SK-N-SH treated with all-trans-retinoic acid at 6 μM for 48 hours (cell line): ENCODE measurements at regions not wholly inside any gene's neighbourhood (a gene's known extent, or its start where the extent isn't known, plus 50 kb on each side); places are given as distances from the start of the nearest gene placed in this dataset.

Experiments used
- ATAC-seq: fragments of 200-7000 bp; cut with Tn5 transposase; 3 replicates; pipeline ENCODE4 v1.9.1; 2020; ENCODE audit warnings: mild to moderate bottlenecking, moderate library complexity
- BACH2 ChIP-seq: fragments of 250-450 bp; sonication (Bioruptor Pico); IDR thresholded peaks from 2 replicates; pipeline ENCODE4 v1.9.0; 2021; ENCODE audit warnings: mild to moderate bottlenecking, borderline replicate concordance
- CSDC2 ChIP-seq: fragments of 250-450 bp; sonication (Bioruptor Pico); IDR thresholded peaks from 2 replicates; pipeline ENCODE4 v1.5.0; 2020; ENCODE audit warnings: mild to moderate bottlenecking, moderate library complexity
- ESRRG ChIP-seq: fragments of 250-450 bp; sonication (Bioruptor Pico); IDR thresholded peaks from 2 replicates; pipeline ENCODE4 v1.6.1; 2021; ENCODE audit warnings: mild to moderate bottlenecking
- OSR1 ChIP-seq: fragments of 250-450 bp; sonication (Bioruptor Pico); IDR thresholded peaks from 2 replicates; pipeline ENCODE4 v1.8.0; 2022; ENCODE audit warnings: moderate library complexity, mild to moderate bottlenecking, inconsistent platforms
- PPARA ChIP-seq: fragments of 250-450 bp; sonication (Bioruptor Pico); IDR thresholded peaks from 2 replicates; pipeline ENCODE4 v1.5.0; 2020; ENCODE audit warnings: mild to moderate bottlenecking, borderline replicate concordance
- RARB ChIP-seq: fragments of 250-450 bp; sonication (Bioruptor Pico); IDR thresholded peaks from 2 replicates; pipeline ENCODE4 v1.8.0; 2021; ENCODE audit warnings: mild to moderate bottlenecking, moderate library complexity
- TCF4 ChIP-seq: fragments of 250-450 bp; sonication (Bioruptor Pico); IDR thresholded peaks from 2 replicates; pipeline ENCODE4 v1.8.0; 2021; ENCODE audit warnings: mild to moderate bottlenecking, moderate library complexity, borderline replicate concordance
- TOX ChIP-seq: fragments of 250-450 bp; sonication (Bioruptor Pico); IDR thresholded peaks from 2 replicates; pipeline ENCODE4 v1.8.0; 2021; ENCODE audit warnings: mild to moderate bottlenecking, moderate library complexity, borderline replicate concordance
- ZC3H10 ChIP-seq: fragments of 250-450 bp; sonication (Bioruptor Pico); IDR thresholded peaks from 2 replicates; pipeline ENCODE4 v1.5.1; 2021; ENCODE audit warnings: mild to moderate bottlenecking, moderate library complexity
- ZFP3 ChIP-seq: fragments of 250-450 bp; sonication (Bioruptor Pico); IDR thresholded peaks from 2 replicates; pipeline ENCODE4 v1.5.0; 2020; ENCODE audit warnings: mild to moderate bottlenecking, moderate library complexity
- ZFP30 ChIP-seq: fragments of 450-650 bp; formaldehyde crosslinking; IDR thresholded peaks from 2 replicates; pipeline ENCODE4 v1.5.0; 2022; ENCODE audit warnings: mild to moderate bottlenecking, moderate library complexity
- ZNF565 ChIP-seq: fragments of 450-650 bp; formaldehyde crosslinking; conservative IDR thresholded peaks from 2 replicates; pipeline ENCODE4 v1.5.0; 2020; ENCODE audit warnings: low read depth, mild to moderate bottlenecking, moderate library complexity
- ZNF70 ChIP-seq: fragments of 450-650 bp; formaldehyde crosslinking; IDR thresholded peaks from 2 replicates; pipeline ENCODE4 v1.5.0; 2020; ENCODE audit warnings: mild to moderate bottlenecking, moderate library complexity
- TF ChIP-seq, protein P1 (sequence below): fragments of 250-450 bp; sonication (Bioruptor Pico); IDR thresholded peaks from 2 replicates; pipeline ENCODE4 v1.8.0; 2020; ENCODE audit warnings: mild to moderate bottlenecking, moderate library complexity, borderline replicate concordance
- TF ChIP-seq, protein P2 (sequence below): fragments of 250-450 bp; sonication (Bioruptor Pico); IDR thresholded peaks from 2 replicates; pipeline ENCODE4 v1.5.0; 2020; ENCODE audit warnings: mild to moderate bottlenecking, moderate library complexity
- TF ChIP-seq, protein P3 (sequence below): fragments of 250-450 bp; sonication (Bioruptor Pico); IDR thresholded peaks from 2 replicates; pipeline ENCODE4 v1.5.1; 2021; ENCODE audit warnings: mild to moderate bottlenecking, moderate library complexity
- TF ChIP-seq, protein P4 (sequence below): fragments of 250-450 bp; sonication (Bioruptor Pico); IDR thresholded peaks from 2 replicates; pipeline ENCODE4 v1.5.1; 2020; ENCODE audit warnings: low read depth, mild to moderate bottlenecking, moderate library complexity

DNA sequence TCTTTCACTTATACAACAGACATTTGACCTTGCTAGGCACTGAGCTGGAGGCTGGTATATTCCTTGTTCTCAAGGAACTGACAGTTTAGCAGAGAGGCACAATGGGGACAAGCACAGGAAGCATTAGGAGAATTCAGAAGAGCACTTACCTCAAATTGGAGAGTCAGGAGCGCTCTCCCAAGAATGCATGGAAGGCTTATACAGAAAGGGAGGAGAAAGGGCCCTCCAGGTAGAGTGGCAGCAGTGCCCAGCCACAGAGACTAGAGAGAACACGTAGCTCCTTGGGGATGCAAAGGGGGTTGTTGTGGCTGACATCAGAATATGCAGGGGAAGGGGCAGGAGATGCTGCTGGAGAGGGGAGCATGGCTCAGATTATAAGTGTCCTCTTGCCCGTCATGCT, 78.2 kb upstream of the MKLN1 start:
- ATAC-seq = no peak
- no peak for TF ChIP-seq PPARA (CRISPR knock-in tag)
- no peak for TF ChIP-seq ZNF70 (CRISPR knock-in tag)
- no peak for TF ChIP-seq OSR1 (CRISPR knock-in tag)
- no peak for TF ChIP-seq TCF4
- no peak for TF ChIP-seq ESRRG
- TF ChIP-seq, protein P1, sequence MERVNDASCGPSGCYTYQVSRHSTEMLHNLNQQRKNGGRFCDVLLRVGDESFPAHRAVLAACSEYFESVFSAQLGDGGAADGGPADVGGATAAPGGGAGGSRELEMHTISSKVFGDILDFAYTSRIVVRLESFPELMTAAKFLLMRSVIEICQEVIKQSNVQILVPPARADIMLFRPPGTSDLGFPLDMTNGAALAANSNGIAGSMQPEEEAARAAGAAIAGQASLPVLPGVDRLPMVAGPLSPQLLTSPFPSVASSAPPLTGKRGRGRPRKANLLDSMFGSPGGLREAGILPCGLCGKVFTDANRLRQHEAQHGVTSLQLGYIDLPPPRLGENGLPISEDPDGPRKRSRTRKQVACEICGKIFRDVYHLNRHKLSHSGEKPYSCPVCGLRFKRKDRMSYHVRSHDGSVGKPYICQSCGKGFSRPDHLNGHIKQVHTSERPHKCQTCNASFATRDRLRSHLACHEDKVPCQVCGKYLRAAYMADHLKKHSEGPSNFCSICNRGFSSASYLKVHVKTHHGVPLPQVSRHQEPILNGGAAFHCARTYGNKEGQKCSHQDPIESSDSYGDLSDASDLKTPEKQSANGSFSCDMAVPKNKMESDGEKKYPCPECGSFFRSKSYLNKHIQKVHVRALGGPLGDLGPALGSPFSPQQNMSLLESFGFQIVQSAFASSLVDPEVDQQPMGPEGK = no peak
- TF ChIP-seq BACH2 (CRISPR knock-in tag) = no peak
- TF ChIP-seq ZNF565 = no peak
- TF ChIP-seq, protein P2, sequence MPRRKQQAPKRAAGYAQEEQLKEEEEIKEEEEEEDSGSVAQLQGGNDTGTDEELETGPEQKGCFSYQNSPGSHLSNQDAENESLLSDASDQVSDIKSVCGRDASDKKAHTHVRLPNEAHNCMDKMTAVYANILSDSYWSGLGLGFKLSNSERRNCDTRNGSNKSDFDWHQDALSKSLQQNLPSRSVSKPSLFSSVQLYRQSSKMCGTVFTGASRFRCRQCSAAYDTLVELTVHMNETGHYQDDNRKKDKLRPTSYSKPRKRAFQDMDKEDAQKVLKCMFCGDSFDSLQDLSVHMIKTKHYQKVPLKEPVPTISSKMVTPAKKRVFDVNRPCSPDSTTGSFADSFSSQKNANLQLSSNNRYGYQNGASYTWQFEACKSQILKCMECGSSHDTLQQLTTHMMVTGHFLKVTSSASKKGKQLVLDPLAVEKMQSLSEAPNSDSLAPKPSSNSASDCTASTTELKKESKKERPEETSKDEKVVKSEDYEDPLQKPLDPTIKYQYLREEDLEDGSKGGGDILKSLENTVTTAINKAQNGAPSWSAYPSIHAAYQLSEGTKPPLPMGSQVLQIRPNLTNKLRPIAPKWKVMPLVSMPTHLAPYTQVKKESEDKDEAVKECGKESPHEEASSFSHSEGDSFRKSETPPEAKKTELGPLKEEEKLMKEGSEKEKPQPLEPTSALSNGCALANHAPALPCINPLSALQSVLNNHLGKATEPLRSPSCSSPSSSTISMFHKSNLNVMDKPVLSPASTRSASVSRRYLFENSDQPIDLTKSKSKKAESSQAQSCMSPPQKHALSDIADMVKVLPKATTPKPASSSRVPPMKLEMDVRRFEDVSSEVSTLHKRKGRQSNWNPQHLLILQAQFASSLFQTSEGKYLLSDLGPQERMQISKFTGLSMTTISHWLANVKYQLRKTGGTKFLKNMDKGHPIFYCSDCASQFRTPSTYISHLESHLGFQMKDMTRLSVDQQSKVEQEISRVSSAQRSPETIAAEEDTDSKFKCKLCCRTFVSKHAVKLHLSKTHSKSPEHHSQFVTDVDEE (CRISPR knock-in tag) = no peak

DNA sequence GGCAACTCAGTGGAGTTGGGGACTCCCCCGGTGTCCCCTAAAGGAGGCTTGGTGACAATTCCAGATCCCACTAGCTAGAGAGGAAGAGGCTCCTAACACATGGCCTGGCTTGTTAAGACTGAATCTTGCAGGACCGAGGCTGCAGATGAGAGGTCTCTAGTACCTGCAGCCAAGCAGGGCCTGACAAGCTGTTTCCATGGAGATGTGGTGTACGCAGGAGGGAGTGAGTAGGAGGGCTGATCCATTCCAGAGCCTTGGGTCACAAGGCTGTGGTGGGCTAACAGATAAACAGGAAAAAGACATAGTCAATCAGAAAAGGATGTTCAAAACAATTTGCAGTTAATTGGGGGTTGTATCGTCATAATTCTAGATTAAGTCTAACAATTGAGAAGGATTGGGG, 77.3 kb upstream of the MKLN1 start:
- ATAC-seq = no peak
- TF ChIP-seq ZFP3 (CRISPR knock-in tag) = no peak
- no peak for TF ChIP-seq OSR1 (CRISPR knock-in tag)
- TF ChIP-seq, protein P3, sequence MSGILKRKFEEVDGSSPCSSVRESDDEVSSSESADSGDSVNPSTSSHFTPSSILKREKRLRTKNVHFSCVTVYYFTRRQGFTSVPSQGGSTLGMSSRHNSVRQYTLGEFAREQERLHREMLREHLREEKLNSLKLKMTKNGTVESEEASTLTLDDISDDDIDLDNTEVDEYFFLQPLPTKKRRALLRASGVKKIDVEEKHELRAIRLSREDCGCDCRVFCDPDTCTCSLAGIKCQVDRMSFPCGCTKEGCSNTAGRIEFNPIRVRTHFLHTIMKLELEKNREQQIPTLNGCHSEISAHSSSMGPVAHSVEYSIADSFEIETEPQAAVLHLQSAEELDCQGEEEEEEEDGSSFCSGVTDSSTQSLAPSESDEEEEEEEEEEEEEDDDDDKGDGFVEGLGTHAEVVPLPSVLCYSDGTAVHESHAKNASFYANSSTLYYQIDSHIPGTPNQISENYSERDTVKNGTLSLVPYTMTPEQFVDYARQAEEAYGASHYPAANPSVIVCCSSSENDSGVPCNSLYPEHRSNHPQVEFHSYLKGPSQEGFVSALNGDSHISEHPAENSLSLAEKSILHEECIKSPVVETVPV = no peak
- no peak for TF ChIP-seq RARB (CRISPR knock-in tag)
- TF ChIP-seq ZFP30 (CRISPR knock-in tag) = no peak
- TF ChIP-seq ZC3H10 (CRISPR knock-in tag) = no peak
- TF ChIP-seq PPARA (CRISPR knock-in tag) = no peak
- no peak for TF ChIP-seq TCF4
- no peak for TF ChIP-seq ZNF565
- no peak for TF ChIP-seq CSDC2 (CRISPR knock-in tag)
- TF ChIP-seq, protein P4, sequence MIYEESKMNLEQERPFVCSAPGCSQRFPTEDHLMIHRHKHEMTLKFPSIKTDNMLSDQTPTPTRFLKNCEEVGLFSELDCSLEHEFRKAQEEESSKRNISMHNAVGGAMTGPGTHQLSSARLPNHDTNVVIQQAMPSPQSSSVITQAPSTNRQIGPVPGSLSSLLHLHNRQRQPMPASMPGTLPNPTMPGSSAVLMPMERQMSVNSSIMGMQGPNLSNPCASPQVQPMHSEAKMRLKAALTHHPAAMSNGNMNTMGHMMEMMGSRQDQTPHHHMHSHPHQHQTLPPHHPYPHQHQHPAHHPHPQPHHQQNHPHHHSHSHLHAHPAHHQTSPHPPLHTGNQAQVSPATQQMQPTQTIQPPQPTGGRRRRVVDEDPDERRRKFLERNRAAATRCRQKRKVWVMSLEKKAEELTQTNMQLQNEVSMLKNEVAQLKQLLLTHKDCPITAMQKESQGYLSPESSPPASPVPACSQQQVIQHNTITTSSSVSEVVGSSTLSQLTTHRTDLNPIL (CRISPR knock-in tag) = no peak
- no peak for TF ChIP-seq TOX (CRISPR knock-in tag)
- no peak for TF ChIP-seq ZNF70 (CRISPR knock-in tag)

DNA sequence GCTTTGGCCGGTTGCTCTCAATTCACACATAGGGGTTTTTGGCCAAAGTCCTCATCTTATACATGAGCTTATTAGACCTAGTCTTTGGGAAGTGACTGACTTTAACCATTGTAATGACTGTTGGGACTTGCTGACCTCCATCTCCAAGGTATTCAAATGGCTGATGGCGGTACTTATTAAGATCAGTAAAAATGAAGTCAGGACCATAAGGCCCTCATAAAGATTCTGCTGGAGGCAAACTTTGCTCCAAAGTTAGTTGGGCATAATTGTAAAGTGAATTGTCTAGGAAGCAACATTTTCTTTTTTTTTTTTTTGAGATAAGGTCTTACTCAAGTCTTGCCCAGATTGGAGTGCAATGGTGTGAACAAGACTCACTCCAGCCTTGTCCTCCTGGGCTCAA, 76.3 kb upstream of the MKLN1 start:
- TF ChIP-seq ZNF70 (CRISPR knock-in tag) = no peak
- TF ChIP-seq, protein P1 = no peak
- TF ChIP-seq TOX (CRISPR knock-in tag) = no peak
- no peak for TF ChIP-seq BACH2 (CRISPR knock-in tag)
- TF ChIP-seq ZFP30 (CRISPR knock-in tag) = no peak
- TF ChIP-seq ESRRG = no peak
- no peak for TF ChIP-seq RARB (CRISPR knock-in tag)
- TF ChIP-seq, protein P4 (CRISPR knock-in tag) = no peak
- TF ChIP-seq, protein P3 = no peak
- ATAC-seq = no peak
